K562 (cell line): ENCODE measurements at regions not wholly inside any gene's neighbourhood (a gene's known extent, or its start where the extent isn't known, plus 50 kb on each side); places are given as distances from the start of the nearest gene placed in this dataset.

Experiments used
- BMI1 ChIP-seq: fragments of 150-350 bp; IDR thresholded peaks from 2 replicates; pipeline ENCODE4 v1.6.1; 2014; ENCODE audit warnings: low read length
- C11orf30 ChIP-seq: fragments of 450-650 bp; IDR thresholded peaks from 2 replicates; pipeline ENCODE4 v1.6.1; 2016; ENCODE audit warnings: low read depth, mild to moderate bottlenecking
- CBFB ChIP-seq: sonication (generic); formaldehyde crosslinking; IDR thresholded peaks from 2 replicates; pipeline ENCODE4 v1.4.0; 2020; ENCODE audit warnings: mild to moderate bottlenecking, missing genetic modification reagents
- FOXJ3 ChIP-seq: sonication (generic); formaldehyde crosslinking; IDR thresholded peaks from 2 replicates; pipeline ENCODE4 v1.4.0; 2020; ENCODE audit warnings: mild to moderate bottlenecking, missing genetic modification reagents
- NFIC ChIP-seq: fragments of 450-650 bp; IDR thresholded peaks from 2 replicates; pipeline ENCODE4 v1.6.1; 2017; ENCODE audit warnings: mild to moderate bottlenecking, inconsistent platforms
- POLR2A ChIP-seq: fragments of 450-650 bp; conservative IDR thresholded peaks from 2 replicates; pipeline ENCODE4 v1.6.1; 2016
- ZKSCAN8 ChIP-seq: fragments of 200-800 bp; sonication (Bioruptor generic); IDR thresholded peaks from 2 replicates; pipeline ENCODE4 v1.6.1; 2016; ENCODE audit warnings: missing genetic modification characterization, missing compliant biosample characterization
- ZNF77 ChIP-seq: fragments of 250-450 bp; sonication (Bioruptor Pico); IDR thresholded peaks from 2 replicates; pipeline ENCODE4 v1.5.0; 2020
- TF ChIP-seq, protein P1 (sequence below), 2 experiments: fragments of 450-650 bp; IDR thresholded peaks; 2 replicates each; pipeline ENCODE4 v1.6.1; 2016; ENCODE audit warnings: mild to moderate bottlenecking in 2 of 2, borderline replicate concordance in 1 of 2, low read depth in 1 of 2, moderate library complexity in 1 of 2
- TF ChIP-seq, protein P2 (sequence below), 3 experiments: IDR thresholded peaks in 2 of 3; conservative IDR thresholded peaks in 1 of 3; 2 replicates each; pipeline ENCODE4 v1.5.1; 2011 to 2012; ENCODE audit warnings: low read length in 3 of 3, mild to moderate bottlenecking in 3 of 3, control low read depth in 2 of 3, improper control_type of control experiment in 1 of 3, inconsistent platforms in 1 of 3, low read depth in 1 of 3, mixed read lengths in 1 of 3, moderate library complexity in 1 of 3; ENCODE audit not compliant: insufficient read depth in 2 of 3
- TF ChIP-seq, protein P3 (sequence below): fragments of 450-650 bp; formaldehyde crosslinking; IDR thresholded peaks from 2 replicates; pipeline ENCODE4 v1.4.0; 2022; ENCODE audit warnings: mild to moderate bottlenecking, moderate library complexity

DNA sequence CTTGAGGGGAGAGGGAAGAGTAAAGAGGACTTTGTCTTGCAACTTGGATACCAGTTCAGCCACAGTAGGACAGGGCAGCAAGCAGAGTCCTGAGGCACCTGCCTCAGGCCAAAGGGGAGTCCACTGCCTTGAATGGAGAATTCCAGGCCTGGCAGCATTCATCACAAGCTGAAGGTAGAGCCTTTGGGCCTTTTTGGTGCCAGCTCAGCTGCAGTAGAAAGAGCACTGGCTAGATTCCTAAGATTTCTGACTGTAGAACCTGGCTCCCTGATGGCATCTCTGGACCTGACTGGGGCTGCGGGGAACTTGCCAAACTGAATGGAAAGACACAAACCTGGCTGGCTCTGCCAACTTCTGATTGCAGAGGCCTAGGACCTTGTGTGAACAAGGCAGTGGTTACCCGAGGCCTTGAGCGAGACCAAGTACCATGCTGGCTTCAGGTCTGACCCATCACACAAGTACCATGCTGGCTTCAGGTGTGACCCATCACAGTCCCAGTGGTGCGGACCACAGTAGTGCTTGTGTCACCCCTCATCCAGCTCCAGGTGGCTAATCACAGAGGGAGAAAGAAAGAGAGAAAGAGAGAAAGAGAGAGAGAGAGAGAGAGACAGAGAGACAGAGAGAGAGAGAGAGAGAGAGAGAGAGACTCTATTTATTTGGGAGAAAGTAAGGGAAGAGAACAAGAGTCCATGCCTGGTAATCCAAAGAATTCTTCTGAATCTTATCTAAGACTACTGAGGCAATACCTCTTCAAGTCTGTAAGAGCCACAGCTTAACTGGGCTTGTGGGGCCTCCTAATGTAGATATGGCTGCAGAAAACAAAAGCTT, 137.6 kb upstream of the SPIN4 start (continued):
- TF ChIP-seq, protein P1, sequence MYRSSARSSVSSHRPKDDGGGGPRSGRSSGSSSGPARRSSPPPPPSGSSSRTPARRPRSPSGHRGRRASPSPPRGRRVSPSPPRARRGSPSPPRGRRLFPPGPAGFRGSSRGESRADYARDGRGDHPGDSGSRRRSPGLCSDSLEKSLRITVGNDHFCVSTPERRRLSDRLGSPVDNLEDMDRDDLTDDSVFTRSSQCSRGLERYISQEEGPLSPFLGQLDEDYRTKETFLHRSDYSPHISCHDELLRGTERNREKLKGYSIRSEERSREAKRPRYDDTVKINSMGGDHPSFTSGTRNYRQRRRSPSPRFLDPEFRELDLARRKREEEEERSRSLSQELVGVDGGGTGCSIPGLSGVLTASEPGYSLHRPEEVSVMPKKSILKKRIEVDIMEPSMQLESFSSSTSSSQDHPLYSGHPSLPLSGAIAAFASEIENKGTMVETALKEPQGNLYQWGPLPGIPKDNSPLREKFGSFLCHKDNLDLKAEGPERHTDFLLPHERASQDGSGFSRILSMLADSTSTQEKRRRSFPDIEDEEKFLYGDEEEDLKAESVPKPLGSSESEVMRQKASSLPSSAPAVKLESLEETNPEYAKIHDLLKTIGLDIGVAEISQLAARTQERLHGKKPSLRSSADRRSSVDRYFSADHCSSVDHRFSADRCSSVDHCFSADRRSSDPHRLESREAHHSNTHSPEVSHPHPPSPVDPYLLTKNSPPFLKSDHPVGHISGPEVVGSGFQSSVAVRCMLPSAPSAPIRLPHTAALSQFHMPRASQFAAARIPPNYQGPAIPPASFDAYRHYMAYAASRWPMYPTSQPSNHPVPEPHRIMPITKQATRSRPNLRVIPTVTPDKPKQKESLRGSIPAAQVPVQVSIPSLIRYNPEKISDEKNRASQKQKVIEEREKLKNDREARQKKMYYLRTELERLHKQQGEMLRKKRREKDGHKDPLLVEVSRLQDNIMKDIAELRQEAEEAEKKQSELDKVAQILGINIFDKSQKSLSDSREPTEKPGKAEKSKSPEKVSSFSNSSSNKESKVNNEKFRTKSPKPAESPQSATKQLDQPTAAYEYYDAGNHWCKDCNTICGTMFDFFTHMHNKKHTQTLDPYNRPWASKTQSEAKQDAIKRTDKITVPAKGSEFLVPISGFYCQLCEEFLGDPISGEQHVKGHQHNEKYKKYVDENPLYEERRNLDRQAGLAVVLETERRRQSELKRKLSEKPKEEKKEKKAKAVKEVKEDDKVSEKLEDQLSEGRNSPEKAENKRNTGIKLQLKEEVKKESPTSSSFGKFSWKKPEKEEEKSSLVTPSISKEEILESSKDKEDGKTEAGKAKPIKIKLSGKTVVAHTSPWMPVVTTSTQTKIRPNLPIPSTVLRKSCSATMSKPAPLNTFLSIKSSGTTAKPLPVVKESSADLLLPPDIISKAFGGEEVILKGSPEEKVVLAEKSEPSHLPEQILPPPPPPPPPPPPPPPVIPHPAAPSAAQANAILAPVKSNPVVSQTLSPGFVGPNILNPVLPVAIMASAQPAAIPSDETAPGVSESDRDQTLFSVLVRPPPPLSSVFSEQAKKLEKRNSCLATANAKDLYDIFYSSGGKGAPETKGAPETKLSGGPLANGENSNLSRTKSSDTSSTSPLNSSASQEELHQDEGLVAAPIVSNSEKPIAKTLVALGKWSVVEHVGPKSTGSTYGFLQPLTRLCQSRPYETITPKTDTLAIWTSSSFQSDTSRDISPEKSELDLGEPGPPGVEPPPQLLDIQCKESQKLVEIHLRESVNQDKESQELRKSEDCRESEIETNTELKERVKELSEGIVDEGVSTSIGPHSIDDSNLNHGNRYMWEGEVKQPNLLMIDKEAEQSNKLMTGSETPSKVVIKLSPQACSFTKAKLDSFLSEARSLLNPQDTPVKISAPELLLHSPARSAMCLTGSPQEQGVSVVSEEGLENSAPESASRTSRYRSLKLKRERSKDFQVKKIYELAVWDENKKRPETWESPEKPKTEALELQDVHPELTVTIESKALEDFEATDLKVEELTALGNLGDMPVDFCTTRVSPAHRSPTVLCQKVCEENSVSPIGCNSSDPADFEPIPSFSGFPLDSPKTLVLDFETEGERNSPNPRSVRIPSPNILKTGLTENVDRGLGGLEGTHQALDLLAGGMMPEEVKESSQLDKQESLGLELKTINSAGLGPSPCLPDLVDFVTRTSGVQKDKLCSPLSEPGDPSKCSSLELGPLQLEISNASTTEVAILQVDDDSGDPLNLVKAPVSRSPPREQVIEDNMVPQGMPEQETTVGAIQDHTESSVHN (IDR thresholded peaks at IDR 0.05; ENCODE audit: borderline replicate concordance in 1 of 2, low read depth in 1 of 2), result no peak
- TF ChIP-seq BMI1 (no peak), FOXJ3 (CRISPR knock-in tag) (no peak), ZKSCAN8 (CRISPR knock-in tag) (no peak), ZNF77 (CRISPR knock-in tag) (no peak), NFIC (no peak), C11orf30 (no peak), CBFB (no peak), POLR2A (no peak)
- TF ChIP-seq, protein P2, sequence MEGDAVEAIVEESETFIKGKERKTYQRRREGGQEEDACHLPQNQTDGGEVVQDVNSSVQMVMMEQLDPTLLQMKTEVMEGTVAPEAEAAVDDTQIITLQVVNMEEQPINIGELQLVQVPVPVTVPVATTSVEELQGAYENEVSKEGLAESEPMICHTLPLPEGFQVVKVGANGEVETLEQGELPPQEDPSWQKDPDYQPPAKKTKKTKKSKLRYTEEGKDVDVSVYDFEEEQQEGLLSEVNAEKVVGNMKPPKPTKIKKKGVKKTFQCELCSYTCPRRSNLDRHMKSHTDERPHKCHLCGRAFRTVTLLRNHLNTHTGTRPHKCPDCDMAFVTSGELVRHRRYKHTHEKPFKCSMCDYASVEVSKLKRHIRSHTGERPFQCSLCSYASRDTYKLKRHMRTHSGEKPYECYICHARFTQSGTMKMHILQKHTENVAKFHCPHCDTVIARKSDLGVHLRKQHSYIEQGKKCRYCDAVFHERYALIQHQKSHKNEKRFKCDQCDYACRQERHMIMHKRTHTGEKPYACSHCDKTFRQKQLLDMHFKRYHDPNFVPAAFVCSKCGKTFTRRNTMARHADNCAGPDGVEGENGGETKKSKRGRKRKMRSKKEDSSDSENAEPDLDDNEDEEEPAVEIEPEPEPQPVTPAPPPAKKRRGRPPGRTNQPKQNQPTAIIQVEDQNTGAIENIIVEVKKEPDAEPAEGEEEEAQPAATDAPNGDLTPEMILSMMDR (IDR thresholded peaks at IDR 0.05 in 2 of 3, conservative IDR thresholded peaks at IDR 0.05 in 1 of 3; ENCODE audit: insufficient read depth in 2 of 3, low read depth in 1 of 3, low read length in 3 of 3), result no peak
- TF ChIP-seq, protein P3, sequence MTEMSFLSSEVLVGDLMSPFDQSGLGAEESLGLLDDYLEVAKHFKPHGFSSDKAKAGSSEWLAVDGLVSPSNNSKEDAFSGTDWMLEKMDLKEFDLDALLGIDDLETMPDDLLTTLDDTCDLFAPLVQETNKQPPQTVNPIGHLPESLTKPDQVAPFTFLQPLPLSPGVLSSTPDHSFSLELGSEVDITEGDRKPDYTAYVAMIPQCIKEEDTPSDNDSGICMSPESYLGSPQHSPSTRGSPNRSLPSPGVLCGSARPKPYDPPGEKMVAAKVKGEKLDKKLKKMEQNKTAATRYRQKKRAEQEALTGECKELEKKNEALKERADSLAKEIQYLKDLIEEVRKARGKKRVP (CRISPR knock-in tag), result no peak
